B cell (primary cell): ENCODE measurements at regions not wholly inside any gene's neighbourhood (a gene's known extent, or its start where the extent isn't known, plus 50 kb on each side); places are given as distances from the start of the nearest gene placed in this dataset.

Experiments
- ATAC-seq: fragments of 200-7000 bp; cut with Tn5 transposase; one replicate; pipeline ENCODE4 v1.10.0; 2021; ENCODE audit warnings: low read depth, mild to moderate bottlenecking, moderate number of reproducible peaks, moderate library complexity
- CTCF ChIA-PET: fragments of 350-600 bp; sonication (Branson Sonifier 250); formaldehyde crosslinking; loops from one replicate; lab custom pipeline; 2021; ENCODE audit warnings: antibody characterized with exemption, inconsistent platforms; lab: Charles Lee
- POLR2A ChIA-PET: fragments of 350-600 bp; sonication (Branson Sonifier 250); formaldehyde crosslinking; loops from one replicate; lab custom pipeline; 2021; ENCODE audit warnings: antibody characterized with exemption; lab: Charles Lee
- DNase-seq: peaks from one replicate; pipeline ENCODE4 v3.0.0; 2013
- H2AFZ ChIP-seq: 2 replicates; pipeline ENCODE4 v1.6.1; 2012; ENCODE audit warnings: mild to moderate bottlenecking, low read depth, low read length; ENCODE audit not compliant: insufficient read depth, poor library complexity, severe bottlenecking
- H3K27ac ChIP-seq, 2 donors: 1 replicate in 1 of 2; 2 replicates in 1 of 2; pipeline ENCODE4 v1.5.1; 2012 to 2013; ENCODE audit warnings: low read length in 2 of 2, mild to moderate bottlenecking in 2 of 2, moderate library complexity in 1 of 2
- H3K27me3 ChIP-seq, 4 experiments: fragments of 200-600 bp in 1 of 4; sonication (generic) in 1 of 4; replicated peaks in 1 of 4; 1 replicate in 2 of 4; 2 replicates in 2 of 4; pipeline versions ENCODE4 v1.6.1 to v1.7.0; 2013 to 2016; ENCODE audit warnings: low read length in 3 of 4, mild to moderate bottlenecking in 2 of 4, mixed read lengths in 1 of 4, moderate library complexity in 1 of 4; ENCODE audit not compliant: insufficient read depth in 4 of 4, control insufficient read depth in 3 of 4; ENCODE audit errors: control extremely low read depth in 1 of 4
- H3K36me3 ChIP-seq, 2 experiments: replicated peaks in 1 of 2; 1 replicate in 1 of 2; 2 replicates in 1 of 2; pipeline versions ENCODE4 v1.6.1 to v1.7.1; 2013; ENCODE audit warnings: low read length in 1 of 2; ENCODE audit not compliant: insufficient read depth in 2 of 2, control insufficient read depth in 1 of 2; ENCODE audit errors: control extremely low read depth in 1 of 2, extremely low read depth in 1 of 2
- H3K4me1 ChIP-seq, 2 donors: fragments of 200-600 bp in 1 of 2; sonication (generic) in 1 of 2; 1 replicate in 1 of 2; 2 replicates in 1 of 2; pipeline versions ENCODE4 v1.5.1 to v1.6.1; 2013 to 2017; ENCODE audit warnings: low read length in 2 of 2; ENCODE audit not compliant: control insufficient read depth in 2 of 2, insufficient read depth in 2 of 2
- H3K4me2 ChIP-seq: replicated peaks from 2 replicates; pipeline ENCODE3; 2012; ENCODE audit warnings: mild to moderate bottlenecking, low read depth, low read length; ENCODE audit not compliant: poor library complexity, severe bottlenecking
- H3K4me3 ChIP-seq, 5 experiments: fragments of 200-600 bp in 1 of 5; sonication (generic) in 1 of 5; 1 replicate in 3 of 5; 2 replicates in 2 of 5; pipeline versions ENCODE4 v1.5.1 to v1.7.0; 2011 to 2016; ENCODE audit warnings: low read length in 4 of 5, mild to moderate bottlenecking in 4 of 5, low read depth in 2 of 5, control low read depth in 1 of 5, moderate library complexity in 1 of 5; ENCODE audit not compliant: insufficient read depth in 1 of 5; ENCODE audit errors: control extremely low read depth in 1 of 5, extremely low read depth in 1 of 5
- H3K79me2 ChIP-seq: fragments of 200-600 bp; sonication (generic); one replicate; pipeline ENCODE4 v1.6.0; 2016; ENCODE audit warnings: low read length; ENCODE audit not compliant: control insufficient read depth, insufficient read depth
- H3K9ac ChIP-seq: fragments of 200-600 bp; sonication (generic); 2 replicates; pipeline ENCODE4 v1.6.1; 2017; ENCODE audit warnings: mild to moderate bottlenecking, low read length, moderate library complexity
- H3K9me3 ChIP-seq, 3 donors: one replicate each; pipeline versions ENCODE4 v1.6.1 to v1.7.1; 2013; ENCODE audit warnings: low read length in 2 of 3; ENCODE audit not compliant: control insufficient read depth in 2 of 3, insufficient read depth in 1 of 3; ENCODE audit errors: control extremely low read depth in 1 of 3
- H4K20me1 ChIP-seq: 2 replicates; pipeline ENCODE4 v1.6.0; 2012; ENCODE audit warnings: mild to moderate bottlenecking, low read length; ENCODE audit not compliant: insufficient read depth, control insufficient read depth, poor library complexity, severe bottlenecking
- H3K27ac Mint-ChIP-seq: one replicate; pipeline ENCODE4 v1.8.0; 2021; ENCODE audit warnings: mixed read lengths
- H3K27me3 Mint-ChIP-seq: one replicate; pipeline ENCODE4 v1.8.0; 2021; ENCODE audit warnings: mixed read lengths
- H3K4me1 Mint-ChIP-seq: one replicate; pipeline ENCODE4 v1.8.0; 2021; ENCODE audit warnings: mixed read lengths
- H3K4me3 Mint-ChIP-seq: one replicate; pipeline ENCODE4 v1.8.0; 2021; ENCODE audit warnings: mixed read lengths
- H3K9me3 Mint-ChIP-seq: one replicate; pipeline ENCODE4 v1.8.0; 2022; ENCODE audit warnings: mixed read lengths; ENCODE audit not compliant: insufficient read depth
- EZH2 ChIP-seq: IDR thresholded peaks from 2 replicates; pipeline ENCODE4 v1.6.1; 2012; ENCODE audit warnings: borderline replicate concordance, low read depth, mild to moderate bottlenecking, moderate library complexity, low read length; ENCODE audit not compliant: insufficient read depth, poor library complexity, severe bottlenecking
- WGBS: methylation state at CpG from one replicate; pipeline ENCODE4 v1.1.5; 2013; ENCODE audit warnings: missing lambda C conversion rate; ENCODE audit not compliant: insufficient coverage; 5-methylcytosine and 5-hydroxymethylcytosine counted together
- intact Hi-C: fragments of 100-400 bp; cut with micrococcal nuclease; formaldehyde crosslinking; loops from one replicate; pipeline ENCODE4 v1.10.0; 2022
- TF ChIP-seq, protein P1 (sequence below): fragments of 200-600 bp; IDR thresholded peaks from one replicate; pipeline ENCODE4 v1.8.0; 2022; ENCODE audit warnings: antibody characterized with exemption, mild to moderate bottlenecking

GRCh38 chr3:159763602-159764489 is 224.8 kb upstream of the IL12A start:
- DNase-seq (peak; percentile 42), ATAC-seq (peak; percentile 64)
- WGBS = 1% methylated on average over 56 of the region's 80 CpGs
- no peaks in the 10 kb centered on the region for H4K20me1 ChIP-seq
- peak overlapping the region; percentile 96 for H3K4me3 Mint-ChIP-seq
- H3K4me2 ChIP-seq = peak overlapping the region; percentile 87
- peaks cover 23% of the 10 kb centered on the region for H3K4me1 Mint-ChIP-seq
- POLR2A ChIA-PET = no interaction called here
- TF ChIP-seq, protein P1, sequence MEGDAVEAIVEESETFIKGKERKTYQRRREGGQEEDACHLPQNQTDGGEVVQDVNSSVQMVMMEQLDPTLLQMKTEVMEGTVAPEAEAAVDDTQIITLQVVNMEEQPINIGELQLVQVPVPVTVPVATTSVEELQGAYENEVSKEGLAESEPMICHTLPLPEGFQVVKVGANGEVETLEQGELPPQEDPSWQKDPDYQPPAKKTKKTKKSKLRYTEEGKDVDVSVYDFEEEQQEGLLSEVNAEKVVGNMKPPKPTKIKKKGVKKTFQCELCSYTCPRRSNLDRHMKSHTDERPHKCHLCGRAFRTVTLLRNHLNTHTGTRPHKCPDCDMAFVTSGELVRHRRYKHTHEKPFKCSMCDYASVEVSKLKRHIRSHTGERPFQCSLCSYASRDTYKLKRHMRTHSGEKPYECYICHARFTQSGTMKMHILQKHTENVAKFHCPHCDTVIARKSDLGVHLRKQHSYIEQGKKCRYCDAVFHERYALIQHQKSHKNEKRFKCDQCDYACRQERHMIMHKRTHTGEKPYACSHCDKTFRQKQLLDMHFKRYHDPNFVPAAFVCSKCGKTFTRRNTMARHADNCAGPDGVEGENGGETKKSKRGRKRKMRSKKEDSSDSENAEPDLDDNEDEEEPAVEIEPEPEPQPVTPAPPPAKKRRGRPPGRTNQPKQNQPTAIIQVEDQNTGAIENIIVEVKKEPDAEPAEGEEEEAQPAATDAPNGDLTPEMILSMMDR = no peak
- TF ChIP-seq EZH2 = no peak
- H3K4me1 ChIP-seq = peaks cover 24 to 25% of the 10 kb centered on the region in 2 donors
- no peaks in the 10 kb centered on the region for H3K79me2 ChIP-seq
- H2AFZ ChIP-seq = peak overlapping the region; percentile 76
- H3K27me3 Mint-ChIP-seq = peaks cover 35% of the 10 kb centered on the region
- peaks cover 0 to 3% (median 0%) of the 10 kb centered on the region in 3 donors for H3K9me3 ChIP-seq
- intact Hi-C loops = no loop called here
- CTCF ChIA-PET = no interaction called here
- no peak overlapping the region for H3K27ac ChIP-seq
- H3K9ac ChIP-seq = peak overlapping the region; percentile 64
- no peaks in the 10 kb centered on the region for H3K9me3 Mint-ChIP-seq
- no peaks in the 10 kb centered on the region for H3K36me3 ChIP-seq
- H3K27me3 ChIP-seq = peaks cover 0 to 43% (median 12%) of the 10 kb centered on the region in 4 experiments
- H3K27ac Mint-ChIP-seq = no peak overlapping the region
- peak overlapping the region; percentile 30 to 67 (median 53) for H3K4me3 ChIP-seq

GRCh38 chr3:159764490-159765029 is 224.1 kb upstream of the IL12A start:
- Mint-ChIP-seq H3K27ac (no peak overlapping the region), H3K9me3 (no peaks in the 10 kb centered on the region), H3K4me3 (peak overlapping the region; percentile 87), H3K4me1 (peaks cover 23% of the 10 kb centered on the region), H3K27me3 (peaks cover 37% of the 10 kb centered on the region)
- H3K4me3 ChIP-seq = peak overlapping the region; percentile 14 to 53 (median 48)
- H3K4me2 ChIP-seq = peak overlapping the region; percentile 87
- peaks cover 24 to 25% of the 10 kb centered on the region in 2 donors for H3K4me1 ChIP-seq
- CTCF ChIA-PET = no interaction called here
- H3K79me2 ChIP-seq = no peaks in the 10 kb centered on the region
- DNase-seq (no peak), ATAC-seq (no peak)
- no peaks in the 10 kb centered on the region for H3K36me3 ChIP-seq
- H3K9me3 ChIP-seq = peaks cover 0 to 3% (median 0%) of the 10 kb centered on the region in 3 donors
- intact Hi-C loops = no loop called here
- H3K9ac ChIP-seq = peak overlapping the region; percentile 54
- peaks cover 0 to 43% (median 12%) of the 10 kb centered on the region in 4 experiments for H3K27me3 ChIP-seq
- POLR2A ChIA-PET = no interaction called here
- no peak for TF ChIP-seq EZH2
- H3K27ac ChIP-seq = no peak overlapping the region
- H4K20me1 ChIP-seq = no peaks in the 10 kb centered on the region
- peak overlapping the region; percentile 66 for H2AFZ ChIP-seq
- WGBS = 1% methylated on average over 51 of the region's 51 CpGs
